Occipital lobe (tissue), 1 donor: ENCODE measurements at regions not wholly inside any gene's neighbourhood (a gene's known extent, or its start where the extent isn't known, plus 50 kb on each side); places are given as distances from the start of the nearest gene placed in this dataset.
A peak's percentile ranks its signal among the peaks of the same experiment; 100 is the strongest.

Experiments
- DNase-seq: peaks from one replicate; lab custom pipeline; 2025; lab: John Stamatoyannopoulos, UW

DNA sequence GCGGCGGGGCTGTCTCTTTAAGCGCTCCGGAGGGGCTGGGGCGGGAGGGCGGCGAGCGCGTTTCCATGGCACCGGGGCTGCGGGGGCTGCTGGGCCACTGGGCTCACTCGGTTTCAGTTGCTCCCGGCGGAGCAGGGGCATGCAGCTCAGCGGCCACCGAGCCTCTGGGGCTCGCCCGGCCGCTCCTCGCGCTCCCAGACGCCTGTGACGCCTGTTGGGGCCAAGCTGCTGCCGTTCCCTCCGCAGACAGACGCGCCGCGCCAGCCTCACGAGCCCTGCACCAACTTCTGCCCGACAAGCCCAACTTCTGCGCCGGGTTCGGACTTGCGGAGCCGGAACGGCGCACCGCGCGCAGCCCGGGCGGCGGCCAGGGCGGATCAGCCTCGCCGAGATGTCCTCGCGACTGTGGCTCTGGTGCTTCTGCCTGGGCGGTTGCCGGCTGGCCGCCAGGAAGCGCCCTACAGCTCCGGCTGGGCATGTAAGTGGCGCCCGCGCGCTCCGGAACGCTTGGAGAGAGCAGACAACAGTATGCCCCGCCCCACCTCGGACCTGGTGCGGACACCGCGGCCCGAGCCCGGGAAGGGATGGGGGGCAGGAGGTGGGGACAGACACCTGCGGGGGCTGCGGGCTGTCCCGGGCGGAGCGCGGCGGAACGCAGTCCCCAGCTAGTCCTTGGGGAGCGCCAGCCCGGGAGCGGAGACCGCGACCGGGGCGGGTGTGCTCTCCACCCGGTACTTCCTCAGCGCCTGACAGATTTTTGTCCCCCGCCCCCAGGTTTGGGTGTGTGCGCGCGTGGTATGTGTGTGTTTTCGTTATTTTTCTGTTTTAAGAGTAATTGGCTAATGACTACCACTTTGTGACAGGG lies 154.1 kb upstream of the GOLIM4 start:
- DNase-seq = peak; percentile 62

DNA sequence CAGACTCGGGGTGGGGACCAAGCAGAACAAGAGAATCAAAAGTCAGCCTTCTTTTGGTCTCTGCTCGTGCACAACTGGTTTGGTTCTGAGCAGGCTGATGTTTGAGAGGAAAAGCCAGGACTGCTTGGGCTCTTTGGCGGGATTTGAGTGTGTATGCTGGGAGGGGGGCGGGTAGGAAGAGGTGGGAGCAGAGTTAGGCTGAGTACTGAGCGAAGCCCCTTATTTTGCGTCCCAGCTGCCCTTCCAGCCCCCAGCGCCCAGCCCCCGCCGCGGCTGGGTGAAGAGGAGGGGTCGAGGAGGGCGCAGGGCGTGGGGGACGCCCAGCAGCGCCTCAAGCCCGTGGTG lies 153.5 kb upstream of the GOLIM4 start:
- no peak for DNase-seq

DNA sequence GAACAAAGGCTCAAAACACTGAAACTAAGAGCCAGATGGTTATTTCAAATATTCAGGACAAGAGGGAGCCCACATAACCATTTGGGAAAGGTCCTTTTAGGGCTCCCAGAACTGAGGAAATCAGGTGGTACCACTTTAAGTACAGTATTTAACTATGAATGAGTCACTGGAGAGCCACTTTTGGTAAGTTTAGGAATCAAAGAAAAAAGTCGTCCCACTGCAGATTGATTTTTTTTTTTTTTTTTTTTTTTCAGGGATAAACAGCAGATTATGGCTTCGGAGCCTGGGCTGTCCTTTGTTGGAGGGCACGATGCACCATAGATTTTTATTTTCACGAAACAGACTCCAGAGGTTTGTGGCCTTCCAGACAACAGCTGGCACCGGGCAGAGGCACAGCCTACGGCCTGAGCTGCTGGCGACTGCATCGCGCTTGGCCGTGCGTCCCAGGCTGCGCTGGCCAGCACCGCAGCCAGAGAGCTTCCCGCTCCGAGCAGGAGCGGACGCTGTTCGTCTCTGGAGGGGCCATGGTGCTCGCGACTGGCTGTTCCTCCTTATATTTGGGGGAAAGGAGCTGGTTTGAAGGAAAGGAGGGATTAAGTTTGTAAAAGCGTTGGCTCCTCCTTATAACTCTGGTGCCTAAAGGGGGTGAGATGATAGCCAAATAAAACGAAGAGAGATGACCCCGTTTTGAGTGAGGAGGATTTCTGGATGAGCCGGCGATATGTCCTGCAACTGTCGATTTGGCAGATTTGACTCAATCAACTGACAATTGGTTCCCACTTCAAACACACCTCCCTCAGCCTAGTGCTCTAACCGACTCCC lies 152.9 kb upstream of the GOLIM4 start:
- no peak for DNase-seq

DNA sequence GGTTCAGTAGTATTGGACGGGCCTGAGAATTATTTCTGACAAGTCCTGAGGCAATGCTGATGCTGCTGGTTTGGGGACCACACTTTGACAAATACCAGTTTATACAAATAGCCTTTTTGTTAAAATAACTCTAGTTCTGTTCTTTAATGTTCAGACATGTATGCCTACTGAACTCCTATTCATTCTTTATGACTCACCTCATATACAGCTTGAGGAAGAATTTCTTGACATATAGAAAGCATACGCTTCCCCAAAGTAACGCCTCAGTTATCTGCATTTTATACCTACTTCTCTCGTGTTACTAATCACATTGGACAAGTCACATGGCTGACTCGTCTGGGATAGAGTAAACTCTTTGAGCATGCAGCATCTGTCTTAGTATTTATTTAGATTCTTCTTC lies 145.4 kb upstream of the GOLIM4 start:
- DNase-seq = no peak

DNA sequence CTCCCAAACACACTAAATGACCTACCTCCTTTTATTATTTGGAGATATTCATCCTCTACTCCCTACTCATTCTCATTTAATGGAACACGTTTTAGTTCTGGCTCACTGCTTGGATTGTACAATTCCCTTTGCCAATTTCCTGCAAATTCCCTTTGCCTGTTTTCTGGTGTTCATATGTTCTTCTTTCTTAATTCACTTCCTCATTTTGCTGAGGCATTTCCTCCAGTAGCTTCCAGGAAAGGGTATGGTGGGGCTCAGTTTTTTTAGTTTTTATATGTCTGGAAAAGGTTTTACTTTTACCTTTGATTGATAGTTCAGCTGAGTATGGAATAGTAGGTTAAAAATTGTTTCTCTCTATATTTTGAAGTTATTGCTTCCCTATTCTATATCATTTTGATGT lies 143.6 kb upstream of the GOLIM4 start:
- DNase-seq = no peak

DNA sequence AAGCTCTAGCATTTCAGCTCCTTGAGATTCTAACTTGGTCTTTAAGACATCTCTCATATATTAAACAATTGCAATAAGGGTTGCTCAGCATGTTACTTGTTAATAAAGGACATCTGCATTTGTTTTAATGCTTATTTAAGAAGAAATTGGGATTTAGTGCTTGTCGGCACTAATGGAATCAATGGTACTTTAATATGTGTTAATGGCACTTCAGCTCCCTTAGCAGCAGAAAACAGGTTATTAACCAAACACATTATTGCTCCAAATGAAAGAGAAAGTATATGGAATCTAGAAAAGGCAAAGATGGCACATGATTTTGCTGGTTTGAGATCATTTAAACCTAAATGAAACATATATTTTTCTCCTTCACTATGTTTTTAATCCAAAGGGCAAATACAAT lies 137.3 kb upstream of the GOLIM4 start:
- DNase-seq = no peak

DNA sequence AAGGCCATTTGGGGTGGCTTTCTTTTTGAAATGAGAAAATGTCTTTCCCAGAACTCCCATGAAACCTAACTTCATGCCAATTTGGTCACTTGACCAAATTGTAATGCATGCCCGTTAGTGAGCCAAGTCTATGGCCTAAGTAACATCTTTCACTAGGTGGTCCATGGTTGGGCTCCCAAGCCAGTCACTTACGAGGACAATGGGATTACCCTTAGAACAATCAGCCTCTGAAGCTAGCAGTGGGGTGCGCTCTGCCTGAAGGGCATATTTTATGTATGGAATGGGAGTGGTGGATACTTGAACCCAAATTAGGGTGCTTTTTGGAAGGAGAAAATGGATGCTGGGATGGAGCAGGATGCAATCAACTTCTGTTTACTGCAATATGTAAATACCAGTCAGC lies 127.4 kb upstream of the GOLIM4 start:
- DNase-seq = no peak

DNA sequence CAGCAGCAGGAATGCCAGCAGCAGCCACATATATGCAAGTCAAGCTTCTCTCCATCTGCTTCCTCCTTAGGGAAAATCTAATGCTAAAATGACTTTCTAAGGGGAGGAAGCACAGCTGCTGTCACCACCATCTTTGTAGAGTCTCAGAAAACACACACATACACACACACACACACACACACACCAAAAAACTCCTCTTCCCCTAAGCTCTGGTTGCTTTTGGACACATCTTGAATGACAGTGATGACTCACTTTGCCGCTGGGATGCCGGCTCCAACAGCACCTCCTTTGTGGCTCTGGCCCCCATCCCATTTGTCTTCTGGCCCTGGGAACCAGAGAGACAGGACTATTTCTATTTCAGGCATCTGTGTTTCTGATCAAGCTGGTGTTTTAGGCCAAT lies 124.8 kb upstream of the GOLIM4 start:
- peak; percentile 44 for DNase-seq

DNA sequence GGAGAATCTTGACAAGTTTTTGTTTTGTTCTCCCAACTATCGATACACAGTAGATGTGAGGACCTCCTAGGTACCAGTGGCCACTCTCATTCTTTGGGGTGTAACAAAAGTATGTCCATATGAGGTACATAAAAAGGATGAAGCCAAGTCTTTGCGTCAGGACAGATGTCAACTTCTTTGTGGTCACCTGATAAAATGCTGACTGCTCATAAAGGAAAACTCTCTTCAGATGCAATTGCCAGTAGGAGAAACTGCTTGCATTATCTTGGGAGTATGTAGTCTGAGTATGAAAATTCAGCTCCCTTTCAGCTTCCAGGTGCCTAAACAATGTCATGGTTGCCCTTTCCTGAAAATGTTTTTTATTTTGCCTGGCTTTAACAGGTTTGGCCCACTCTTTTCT lies 123.8 kb upstream of the GOLIM4 start:
- DNase-seq = no peak

DNA sequence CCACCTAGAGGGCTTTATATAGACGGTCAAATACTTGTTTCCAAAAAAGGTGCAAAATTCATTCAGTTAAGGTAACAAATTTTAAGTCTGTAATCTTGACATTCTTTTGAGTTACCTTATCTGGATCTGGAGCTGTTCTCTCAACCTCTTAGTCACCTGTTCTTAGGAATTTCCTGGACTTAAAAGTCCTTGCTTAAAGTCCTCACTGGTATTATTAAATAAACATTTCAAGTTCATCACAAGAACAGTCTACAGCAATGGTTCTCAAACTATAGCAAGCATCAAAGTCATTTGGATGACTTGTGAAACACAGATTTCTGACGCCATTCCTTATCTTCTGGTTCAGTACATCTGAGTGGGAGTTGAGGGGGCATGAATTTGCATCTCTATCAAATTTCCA lies 122.9 kb upstream of the GOLIM4 start:
- DNase-seq = no peak

DNA sequence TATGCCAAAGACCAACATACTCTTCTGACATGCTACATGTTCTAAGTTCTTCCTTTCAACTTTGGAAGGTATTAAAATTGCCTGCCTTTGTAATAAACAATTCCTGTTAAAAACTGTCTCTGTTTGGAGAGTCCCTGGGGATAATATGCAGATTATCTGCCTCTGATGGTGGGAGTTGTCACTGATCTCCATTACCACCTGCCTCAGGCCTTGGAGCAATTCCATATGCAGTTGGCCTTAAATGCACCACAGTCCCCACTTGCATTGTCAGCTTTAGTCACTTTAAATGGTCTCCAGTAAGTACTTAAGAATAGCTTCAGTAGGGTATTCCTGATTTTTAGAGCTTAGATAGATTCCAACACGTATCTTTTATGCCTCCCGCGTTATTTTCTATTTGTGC lies 121.1 kb upstream of the GOLIM4 start:
- no peak for DNase-seq

DNA sequence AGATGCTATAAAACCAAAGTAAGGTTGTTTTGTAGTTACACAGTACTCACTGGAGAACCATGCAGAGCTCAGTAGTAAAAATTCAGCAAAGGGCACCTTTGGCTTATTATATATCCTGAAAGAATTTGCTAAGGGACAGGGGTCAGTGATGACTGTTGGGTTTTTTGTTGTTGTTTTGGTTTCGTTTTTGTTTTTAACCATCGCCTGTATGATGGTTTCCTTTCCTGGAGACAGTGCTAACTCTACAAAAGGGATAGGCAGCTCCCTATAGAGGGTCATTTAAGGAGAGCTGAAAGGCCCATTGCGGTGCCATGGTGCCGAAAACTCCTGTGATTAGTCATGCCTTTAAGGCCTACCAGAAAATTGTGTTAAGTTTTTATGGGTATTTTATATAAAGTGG lies 118.2 kb upstream of the GOLIM4 start:
- DNase-seq = no peak

DNA sequence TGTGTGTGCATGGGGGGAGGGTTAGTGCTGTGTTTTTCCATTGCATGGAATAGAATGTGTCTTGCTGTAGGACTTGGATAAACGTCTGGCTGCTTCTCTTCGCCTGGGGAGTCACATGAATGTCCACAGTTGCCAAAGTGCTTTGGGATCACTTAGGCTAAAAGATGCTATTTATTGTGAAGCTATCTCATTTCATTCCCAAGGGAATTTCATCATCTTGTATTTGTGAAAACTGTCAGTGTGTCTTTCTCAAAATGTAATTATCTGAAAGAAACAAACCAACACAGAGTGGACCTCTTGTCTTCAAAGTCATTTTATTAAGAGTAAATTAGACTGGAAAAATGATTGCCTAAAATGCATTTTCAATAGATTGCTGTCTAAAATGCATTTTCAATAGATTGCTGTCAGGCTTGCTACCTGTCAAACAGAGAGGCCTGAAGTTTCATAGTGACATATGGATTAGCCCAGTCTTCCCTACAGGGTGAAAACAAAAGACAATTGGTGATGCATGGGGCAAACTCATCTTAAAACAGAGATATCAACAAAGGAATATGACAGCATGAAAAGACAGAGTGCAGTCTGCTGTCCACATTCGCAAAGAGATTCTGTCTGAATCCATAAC lies 117.1 kb upstream of the GOLIM4 start:
- DNase-seq = no peak

DNA sequence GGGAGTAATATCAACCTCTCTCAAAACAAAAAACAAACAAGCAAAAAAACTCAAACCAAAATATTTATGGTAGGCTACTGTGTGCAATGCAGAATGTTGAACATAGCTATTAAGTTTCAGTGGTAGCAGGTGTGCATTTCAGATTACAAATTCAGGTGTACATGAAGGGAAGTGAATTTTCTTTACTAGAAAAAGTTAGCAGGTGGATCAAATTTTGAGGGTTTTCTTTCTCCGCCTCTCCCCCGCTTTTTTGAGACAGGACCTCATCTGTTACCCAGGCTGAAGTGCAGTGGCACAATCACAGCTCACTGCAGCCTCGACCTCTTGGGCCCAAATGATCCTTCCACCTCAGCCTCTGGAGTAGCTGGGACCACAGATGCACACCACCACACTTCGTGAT lies 109.7 kb upstream of the GOLIM4 start:
- DNase-seq = no peak

DNA sequence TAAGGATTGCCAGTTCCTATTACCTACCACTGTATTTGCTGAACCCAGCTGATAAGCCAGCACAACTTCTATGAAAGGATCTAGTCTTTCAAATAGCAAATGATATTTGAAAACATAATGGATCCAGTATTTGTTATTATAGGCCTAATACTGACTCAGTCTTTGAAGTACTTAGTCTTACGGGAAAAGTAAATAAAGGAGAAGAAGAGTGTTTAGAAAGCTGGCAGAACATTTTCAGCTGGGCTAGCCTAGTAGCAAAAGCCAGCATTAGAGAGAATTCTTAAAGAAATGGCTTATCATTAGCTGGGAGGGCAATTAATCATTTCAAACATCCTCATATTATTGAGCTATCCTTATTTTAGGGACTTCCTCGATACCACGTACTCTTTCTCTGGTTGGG lies 101.4 kb upstream of the GOLIM4 start:
- DNase-seq = no peak

DNA sequence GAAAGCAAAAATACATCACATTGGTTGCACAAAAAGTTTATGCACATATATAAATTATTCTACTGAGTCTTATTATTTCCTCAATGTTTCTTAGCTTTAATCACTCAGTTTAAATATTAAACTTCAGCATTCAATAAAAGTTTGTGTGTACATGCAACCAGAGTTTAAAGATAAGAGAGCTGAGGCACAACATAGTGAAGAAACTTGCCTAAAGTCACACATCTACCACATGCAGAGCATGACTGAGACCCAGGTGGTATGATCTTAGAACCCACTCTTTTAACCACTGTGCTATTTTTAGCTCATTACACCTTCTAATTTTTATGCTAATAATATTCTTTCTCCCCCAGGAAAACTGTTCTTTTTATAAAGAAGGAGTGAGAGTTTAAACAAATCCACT lies 96.1 kb upstream of the GOLIM4 start:
- no peak for DNase-seq

DNA sequence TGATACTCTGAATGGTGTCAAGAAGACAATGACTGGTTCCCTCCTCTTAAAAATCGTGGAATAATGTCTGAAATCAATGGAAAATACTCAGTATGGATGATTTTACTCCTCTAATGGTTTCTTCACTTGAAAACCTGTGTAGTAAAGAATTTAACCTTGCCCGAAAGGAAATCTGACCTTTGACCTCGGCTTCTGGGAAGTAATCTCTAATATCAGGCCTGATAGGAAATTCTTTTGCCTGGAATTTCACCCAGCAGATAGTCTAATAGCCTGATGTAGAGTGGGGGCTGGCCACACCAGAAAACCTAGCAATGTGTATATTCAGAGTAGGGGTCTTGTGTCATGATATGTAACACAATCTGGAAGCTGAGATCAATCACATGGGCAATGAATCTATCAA lies 91.5 kb upstream of the GOLIM4 start:
- no peak for DNase-seq

DNA sequence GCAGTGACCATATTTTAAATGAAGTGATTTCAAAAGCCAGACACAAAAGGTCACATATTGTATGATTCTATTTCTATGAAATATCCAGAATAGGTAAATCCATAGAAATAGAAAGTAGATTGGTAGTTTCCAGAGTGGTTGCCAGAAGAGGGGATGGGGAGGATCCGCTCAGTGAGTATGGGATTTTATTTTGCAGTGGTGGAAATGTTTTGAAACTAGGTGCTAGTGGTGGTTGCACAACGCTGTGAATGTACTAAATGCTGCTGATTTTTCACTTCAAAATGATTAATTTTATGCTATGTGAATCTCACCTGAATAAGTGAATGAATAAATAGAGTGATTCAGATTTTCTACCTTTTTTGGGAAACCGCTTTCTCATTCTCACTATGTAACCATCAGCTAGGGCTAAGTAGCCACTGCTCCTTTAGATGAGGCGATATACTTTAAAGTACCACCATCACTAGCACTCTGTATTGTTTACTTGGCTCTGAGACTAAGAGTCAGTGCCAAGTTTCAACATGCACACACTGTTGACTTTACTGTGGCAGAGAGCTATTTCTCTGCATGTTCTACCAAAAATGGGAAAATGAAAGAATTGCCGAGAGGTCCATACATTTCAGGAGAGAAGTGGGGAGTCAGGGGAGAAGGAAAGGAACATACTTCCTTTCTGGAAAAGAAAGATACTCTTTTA lies 90.7 kb upstream of the GOLIM4 start:
- DNase-seq = no peak

DNA sequence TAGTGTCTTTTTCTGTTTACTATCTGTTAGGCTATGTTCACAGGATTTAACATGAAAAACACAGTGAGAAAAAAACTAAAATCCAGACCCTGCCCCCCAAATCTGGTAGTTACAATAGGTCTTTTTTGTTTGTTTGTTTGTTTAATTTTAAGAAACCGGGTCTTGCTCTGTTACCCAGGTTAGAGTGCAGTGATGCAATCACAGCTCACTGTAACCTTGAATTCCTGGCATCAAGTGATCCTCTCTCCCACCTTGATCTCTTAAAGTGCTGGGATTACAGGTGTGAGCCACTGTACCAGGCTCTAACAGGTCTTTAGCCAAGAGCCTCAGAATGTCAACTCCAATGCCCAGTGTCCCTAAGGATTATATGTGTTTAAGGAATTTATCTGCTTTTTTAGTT lies 88.0 kb upstream of the GOLIM4 start:
- DNase-seq = no peak

DNA sequence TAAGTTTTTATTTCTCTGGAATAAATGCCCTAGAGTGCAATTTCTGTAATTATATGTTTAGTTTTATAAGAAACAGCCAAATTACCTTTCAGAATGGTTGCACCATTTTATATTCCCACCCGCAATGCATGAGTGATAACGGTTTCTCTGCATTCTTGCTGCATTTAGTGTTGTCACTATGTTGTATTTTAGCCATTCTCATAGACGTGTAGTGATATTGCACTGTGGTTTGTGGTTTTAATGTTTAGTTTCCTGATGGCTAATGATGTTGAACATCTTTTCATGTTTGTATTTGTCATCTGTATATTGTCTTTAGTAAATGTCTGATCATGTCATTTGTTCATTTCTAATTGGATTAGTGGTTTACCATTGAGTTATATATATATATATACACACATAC lies 73.0 kb upstream of the GOLIM4 start:
- no peak for DNase-seq

DNA sequence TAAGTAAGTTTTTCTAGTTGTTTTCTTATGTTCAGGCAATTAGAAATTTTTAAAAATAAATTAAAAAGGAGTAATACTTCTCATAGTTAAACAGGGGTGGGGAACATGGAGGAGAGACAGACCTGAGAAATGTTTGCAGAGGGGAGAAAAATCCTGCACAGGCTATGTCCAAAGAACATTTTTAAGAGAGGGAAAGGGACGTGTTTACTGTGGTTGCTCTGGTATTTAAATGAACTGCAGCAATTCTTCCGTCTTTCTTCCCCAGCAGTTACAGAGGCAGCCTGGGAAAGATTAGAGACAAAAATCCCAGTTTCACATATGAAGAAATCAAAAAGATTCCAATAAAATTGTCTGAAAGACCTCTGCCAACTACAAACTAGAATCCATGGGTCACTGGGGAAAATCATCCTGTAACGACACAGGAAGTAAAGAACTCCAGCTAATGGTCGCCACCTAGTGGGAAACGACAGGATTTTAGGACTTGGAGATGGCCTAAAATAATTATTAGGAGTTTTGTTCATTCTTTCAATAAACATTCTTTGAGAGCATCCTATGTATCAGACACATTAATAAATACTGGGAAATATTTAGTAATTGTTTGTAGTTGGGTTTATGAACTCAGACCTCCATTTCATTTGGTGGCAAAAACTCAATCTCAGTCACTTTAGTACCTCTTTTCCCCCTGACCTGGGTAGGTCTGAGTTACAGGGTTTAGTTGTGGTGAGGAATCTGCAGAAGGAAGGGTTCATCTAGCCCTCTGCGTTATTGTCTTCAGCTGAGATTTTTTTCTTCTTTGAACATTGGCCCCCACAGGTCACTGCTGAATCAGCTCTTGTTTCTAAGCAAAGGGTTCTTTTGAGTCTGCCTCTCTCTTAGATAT lies 69.9 kb upstream of the GOLIM4 start:
- peak; percentile 26 for DNase-seq
